Brain microvascular endothelial cell (primary cell): ENCODE measurements at regions not wholly inside any gene's neighbourhood (a gene's known extent, or its start where the extent isn't known, plus 50 kb on each side); places are given as distances from the start of the nearest gene placed in this dataset.

Experiments used
- DNase-seq: peaks from one replicate; pipeline ENCODE4 v3.0.0-alpha.2; 2020
- H3K27ac ChIP-seq: fragments of 250-450 bp; sonication (Bioruptor Pico); 2 replicates; pipeline ENCODE4 v1.5.1; 2020; ENCODE audit warnings: mild to moderate bottlenecking, moderate library complexity
- H3K27me3 ChIP-seq: fragments of 250-450 bp; sonication (Bioruptor Pico); replicated peaks from 2 replicates; pipeline ENCODE4 v1.5.1; 2020; ENCODE audit warnings: mild to moderate bottlenecking
- H3K36me3 ChIP-seq: fragments of 250-450 bp; sonication (Bioruptor Pico); replicated peaks from 2 replicates; pipeline ENCODE4 v1.5.1; 2020; ENCODE audit warnings: mild to moderate bottlenecking
- H3K4me3 ChIP-seq: 2 replicates; pipeline ENCODE4 v1.5.1; 2011; ENCODE audit warnings: low read depth, mild to moderate bottlenecking, control low read depth, low read length, moderate library complexity
- CTCF ChIP-seq: IDR thresholded peaks from 2 replicates; pipeline ENCODE4 v1.5.1; 2011; ENCODE audit warnings: low read depth, mild to moderate bottlenecking, moderate library complexity, low read length, control low read depth, inconsistent platforms; ENCODE audit errors: missing control alignments
- in situ Hi-C: cut with HindIII; loops from 2 replicates; pipeline ENCODE4 v1.10.0; 2017; ENCODE audit warnings: low sequenced_read_pairs, low pct_ligation_motif_present

- Histone ChIP-seq H3K27ac (no peak overlapping the region), H3K36me3 (no peaks in the 10 kb centered on the region), H3K4me3 (no peak overlapping the region), H3K27me3 (no peaks in the 10 kb centered on the region)
- TF ChIP-seq CTCF, result no peak
- no peak for DNase-seq
- in situ Hi-C loops, result no loop called here
These were observed 1095.0 kb upstream of the B3GALT2 start for GRCh38 chr1:194281376-194281775.

GRCh38 chr1:194280463-194280862 is 1094.0 kb upstream of the B3GALT2 start:
- no peaks in the 10 kb centered on the region for H3K36me3 ChIP-seq
- H3K27me3 ChIP-seq, result no peaks in the 10 kb centered on the region
- no peak for DNase-seq
- no peak overlapping the region for H3K4me3 ChIP-seq
- no peak overlapping the region for H3K27ac ChIP-seq
- in situ Hi-C loops, result no loop called here
- no peak for TF ChIP-seq CTCF

GRCh38 chr1:194279975-194280374 is 1093.6 kb upstream of the B3GALT2 start:
- DNase-seq, result no peak
- in situ Hi-C loops, result no loop called here
- Histone ChIP-seq H3K4me3 (no peak overlapping the region), H3K27ac (no peak overlapping the region), H3K36me3 (no peaks in the 10 kb centered on the region), H3K27me3 (no peaks in the 10 kb centered on the region)
- TF ChIP-seq CTCF, result no peak

- DNase-seq, result no peak
- in situ Hi-C loops, result no loop called here
- Histone ChIP-seq H3K36me3 (no peaks in the 10 kb centered on the region), H3K27ac (no peak overlapping the region), H3K27me3 (no peaks in the 10 kb centered on the region), H3K4me3 (no peak overlapping the region)
- no peak for TF ChIP-seq CTCF
These were observed 1091.5 kb upstream of the B3GALT2 start for GRCh38 chr1:194277927-194278326.

- no peak overlapping the region for H3K4me3 ChIP-seq
- no peak for TF ChIP-seq CTCF
- in situ Hi-C loops, result no loop called here
These were observed 1087.2 kb upstream of the B3GALT2 start for GRCh38 chr1:194273660-194274059.

GRCh38 chr1:194268839-194269238 is 1082.4 kb upstream of the B3GALT2 start:
- no peak overlapping the region for H3K4me3 ChIP-seq
- H3K36me3 ChIP-seq, result no peaks in the 10 kb centered on the region
- DNase-seq, result no peak
- no peaks in the 10 kb centered on the region for H3K27me3 ChIP-seq
- no peak overlapping the region for H3K27ac ChIP-seq
- in situ Hi-C loops, result no loop called here
- no peak for TF ChIP-seq CTCF

More at GRCh38 chr1:194273660-194274059, 1087.2 kb upstream of the B3GALT2 start:
- H3K27ac ChIP-seq, result no peak overlapping the region
- DNase-seq, result no peak
- H3K27me3 ChIP-seq, result no peaks in the 10 kb centered on the region
- H3K36me3 ChIP-seq, result no peaks in the 10 kb centered on the region
